ENCODE measurements at regions not wholly inside any gene's neighbourhood (a gene's known extent, or its start where the extent isn't known, plus 50 kb on each side); places are given as distances from the start of the nearest gene placed in this dataset.

DNA sequence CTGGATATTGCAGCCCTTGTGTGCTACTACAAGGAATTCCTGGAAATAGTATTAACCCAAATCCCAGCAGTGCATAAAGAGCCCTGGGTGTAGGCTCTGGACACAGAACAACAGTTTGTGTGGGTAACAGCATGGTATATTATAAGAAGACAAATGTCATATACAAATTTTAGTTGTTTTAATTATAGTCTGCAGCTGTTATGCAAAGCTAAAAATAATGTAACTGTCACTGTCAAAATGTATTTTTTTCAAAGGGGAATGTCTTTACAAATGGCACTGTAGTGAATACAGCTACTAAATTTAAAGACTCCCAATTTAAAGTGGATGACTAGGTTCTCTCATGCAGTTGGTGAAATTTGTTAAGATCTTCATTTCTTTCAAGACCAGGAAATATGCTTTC is 339.0 kb downstream of the GPR37 start:
- TF ChIP-seq, protein P1, sequence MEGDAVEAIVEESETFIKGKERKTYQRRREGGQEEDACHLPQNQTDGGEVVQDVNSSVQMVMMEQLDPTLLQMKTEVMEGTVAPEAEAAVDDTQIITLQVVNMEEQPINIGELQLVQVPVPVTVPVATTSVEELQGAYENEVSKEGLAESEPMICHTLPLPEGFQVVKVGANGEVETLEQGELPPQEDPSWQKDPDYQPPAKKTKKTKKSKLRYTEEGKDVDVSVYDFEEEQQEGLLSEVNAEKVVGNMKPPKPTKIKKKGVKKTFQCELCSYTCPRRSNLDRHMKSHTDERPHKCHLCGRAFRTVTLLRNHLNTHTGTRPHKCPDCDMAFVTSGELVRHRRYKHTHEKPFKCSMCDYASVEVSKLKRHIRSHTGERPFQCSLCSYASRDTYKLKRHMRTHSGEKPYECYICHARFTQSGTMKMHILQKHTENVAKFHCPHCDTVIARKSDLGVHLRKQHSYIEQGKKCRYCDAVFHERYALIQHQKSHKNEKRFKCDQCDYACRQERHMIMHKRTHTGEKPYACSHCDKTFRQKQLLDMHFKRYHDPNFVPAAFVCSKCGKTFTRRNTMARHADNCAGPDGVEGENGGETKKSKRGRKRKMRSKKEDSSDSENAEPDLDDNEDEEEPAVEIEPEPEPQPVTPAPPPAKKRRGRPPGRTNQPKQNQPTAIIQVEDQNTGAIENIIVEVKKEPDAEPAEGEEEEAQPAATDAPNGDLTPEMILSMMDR (conservative IDR thresholded peaks at IDR 0.05; ENCODE audit: low read depth, low read length), result no peak
- no peak overlapping the region for H3K4me3 ChIP-seq (ENCODE audit: low read depth, low read length)
- no peak for DNase-seq (ENCODE audit: low read depth)

DNA sequence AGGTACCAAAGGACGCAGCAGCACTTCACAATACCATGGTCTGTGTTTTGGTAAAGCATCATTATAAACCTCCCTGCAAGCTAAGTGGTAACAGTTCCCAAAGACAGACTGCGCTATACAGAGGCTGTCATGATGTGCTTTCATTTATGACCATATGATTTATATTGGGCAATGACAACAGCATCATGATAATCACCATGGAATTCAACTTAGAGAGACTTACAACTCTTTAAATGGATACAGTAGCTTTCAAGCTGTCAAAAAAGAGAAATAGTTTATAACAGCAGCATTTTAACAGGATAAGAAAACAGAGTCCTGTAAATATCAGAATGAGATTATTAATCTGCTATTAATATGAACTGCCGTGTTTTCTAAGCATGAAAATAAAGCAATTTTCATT is 341.7 kb downstream of the GPR37 start:
- H3K4me3 ChIP-seq (ENCODE audit: low read depth, low read length), result no peak overlapping the region
- TF ChIP-seq, protein P1 (conservative IDR thresholded peaks at IDR 0.05; ENCODE audit: low read depth, low read length), result no peak
- no peak for DNase-seq (ENCODE audit: low read depth)

DNA sequence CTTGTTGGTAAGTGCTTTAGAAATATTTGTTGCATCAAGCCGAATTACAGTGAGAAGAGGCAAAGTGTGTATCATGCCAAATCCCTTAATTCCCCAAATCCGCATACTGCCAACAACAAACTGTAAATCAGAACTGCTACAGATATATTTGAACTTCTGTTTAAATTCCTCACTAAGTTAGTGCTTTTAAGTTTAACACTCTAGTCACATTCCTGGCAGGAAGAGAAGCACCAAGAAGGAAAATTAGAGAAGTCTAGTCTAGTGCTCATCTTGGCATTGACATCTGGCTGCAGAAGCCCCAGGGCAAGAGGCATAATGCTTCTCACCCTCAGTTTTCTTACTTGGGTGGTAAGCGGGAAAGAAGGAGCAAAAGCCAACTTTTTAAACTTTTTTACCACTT is 343.5 kb downstream of the GPR37 start:
- TF ChIP-seq, protein P1 (conservative IDR thresholded peaks at IDR 0.05; ENCODE audit: low read depth, low read length), result no peak
- DNase-seq (ENCODE audit: low read depth), result no peak
- H3K4me3 ChIP-seq (ENCODE audit: low read depth, low read length), result no peak overlapping the region

DNA sequence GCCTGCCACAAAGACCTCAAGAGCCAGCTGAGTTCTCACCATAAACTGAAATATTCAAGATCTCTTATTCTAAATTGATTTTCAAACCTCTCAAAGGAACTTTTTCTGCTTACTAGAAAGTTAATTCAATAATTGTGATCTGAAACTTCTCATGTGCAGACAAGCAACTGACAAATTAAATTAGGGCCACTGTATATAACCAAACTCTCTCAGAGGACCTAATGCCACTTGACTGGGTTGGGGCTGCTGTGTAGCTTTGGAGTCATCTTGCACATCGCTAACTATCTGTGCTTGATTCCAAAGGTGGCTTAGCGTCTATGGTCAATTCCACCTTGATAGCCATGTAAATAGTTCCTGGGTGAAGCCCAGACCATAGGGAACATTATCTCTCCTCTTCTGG is 345.2 kb downstream of the GPR37 start:
- TF ChIP-seq, protein P1 (conservative IDR thresholded peaks at IDR 0.05; ENCODE audit: low read depth, low read length), result no peak
- no peak overlapping the region for H3K4me3 ChIP-seq (ENCODE audit: low read depth, low read length)
- DNase-seq (ENCODE audit: low read depth), result no peak

DNA sequence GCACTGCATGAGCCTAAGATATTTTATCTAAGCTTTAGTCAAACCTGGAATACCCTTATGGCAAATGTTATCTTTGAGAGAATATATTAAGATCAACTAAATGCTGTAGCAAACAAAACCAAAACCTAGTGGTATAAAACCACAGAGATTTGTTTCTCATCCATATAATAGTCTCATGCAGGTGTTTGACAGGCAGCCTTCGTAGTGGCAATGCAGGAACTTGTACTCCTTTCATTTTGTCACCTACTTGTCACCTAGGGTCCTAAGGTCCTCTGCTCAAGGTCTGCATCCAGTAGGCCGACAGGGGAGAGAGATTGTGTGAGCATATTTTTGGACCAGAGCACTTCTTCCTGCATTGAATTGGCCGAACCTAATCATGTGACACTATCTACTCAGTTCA is 352.6 kb downstream of the GPR37 start:
- DNase-seq (ENCODE audit: low read depth), result no peak
- H3K4me3 ChIP-seq (ENCODE audit: low read depth, low read length), result no peak overlapping the region
- TF ChIP-seq, protein P1 (conservative IDR thresholded peaks at IDR 0.05; ENCODE audit: low read depth, low read length), result no peak

DNA sequence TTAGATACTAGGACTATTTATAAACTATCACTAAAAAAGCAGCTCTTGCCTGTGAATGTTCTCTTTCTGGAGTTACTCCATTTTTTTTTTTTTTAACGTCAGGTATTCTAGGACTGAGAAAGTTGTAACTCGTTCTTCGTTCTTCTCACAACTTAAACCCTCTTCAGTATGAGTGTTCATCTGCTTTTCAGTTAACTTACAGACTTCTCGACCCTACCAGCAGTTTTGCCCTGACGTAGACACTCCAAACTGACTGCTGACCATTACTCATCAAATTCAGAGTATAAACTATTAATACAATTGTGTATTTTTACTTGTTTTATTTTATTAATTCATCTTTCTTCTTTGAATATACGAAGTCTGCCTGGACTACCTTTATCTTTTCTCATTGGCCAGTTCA is 353.1 kb downstream of the GPR37 start:
- TF ChIP-seq, protein P1 (conservative IDR thresholded peaks at IDR 0.05; ENCODE audit: low read depth, low read length), result no peak
- H3K4me3 ChIP-seq (ENCODE audit: low read depth, low read length), result no peak overlapping the region
- no peak for DNase-seq (ENCODE audit: low read depth)

DNA sequence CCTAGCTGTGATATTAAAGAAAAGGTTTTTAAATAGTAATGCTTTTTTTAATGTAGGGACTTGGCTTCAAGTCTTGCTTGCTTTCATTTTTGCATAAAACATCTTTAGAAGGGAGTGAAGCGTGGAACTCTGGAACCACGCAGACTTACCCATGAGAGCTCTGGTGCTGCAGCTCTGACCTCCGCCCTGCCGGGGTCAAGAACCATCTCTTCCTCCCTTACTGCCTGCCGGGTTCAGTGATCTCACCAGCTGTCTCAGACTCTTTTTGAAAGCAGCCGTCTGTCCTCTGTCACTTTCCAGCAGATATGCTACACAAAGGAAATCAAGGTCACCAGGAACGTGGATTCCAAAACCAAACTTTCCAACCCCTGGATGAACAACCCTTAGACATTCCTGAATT is 353.8 kb downstream of the GPR37 start:
- no peak overlapping the region for H3K4me3 ChIP-seq (ENCODE audit: low read depth, low read length)
- TF ChIP-seq, protein P1 (conservative IDR thresholded peaks at IDR 0.05; ENCODE audit: low read depth, low read length), result no peak
- no peak for DNase-seq (ENCODE audit: low read depth)
